ENCODE measurements at regions not wholly inside any gene's neighbourhood (a gene's known extent, or its start where the extent isn't known, plus 50 kb on each side); places are given as distances from the start of the nearest gene placed in this dataset.

DNA sequence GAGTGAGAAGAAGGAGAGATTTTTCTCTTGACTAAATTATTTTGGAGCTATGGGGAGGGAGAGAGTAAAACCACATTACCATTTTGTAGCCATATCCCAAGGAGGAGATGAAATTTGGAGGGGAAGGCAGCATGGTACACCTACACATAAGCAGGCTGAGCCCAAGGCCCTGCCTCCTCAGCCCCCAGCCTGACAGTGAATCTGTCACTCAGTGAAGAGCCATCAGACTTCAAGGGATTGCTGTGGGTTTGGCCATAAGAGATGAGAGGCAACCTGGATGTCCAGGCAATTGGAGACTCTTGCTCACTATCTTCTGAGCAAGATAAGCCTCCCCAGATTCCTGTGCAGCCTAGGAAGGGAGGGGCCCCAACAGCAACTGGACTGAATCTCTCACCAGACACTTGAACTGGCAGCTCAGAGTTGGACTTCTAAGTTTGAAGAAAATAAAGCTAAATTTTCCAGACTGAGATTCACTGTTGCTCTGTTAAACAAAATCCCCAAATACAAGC is 216.6 kb downstream of the SEMA6A start:
- TF ChIP-seq, protein P1, sequence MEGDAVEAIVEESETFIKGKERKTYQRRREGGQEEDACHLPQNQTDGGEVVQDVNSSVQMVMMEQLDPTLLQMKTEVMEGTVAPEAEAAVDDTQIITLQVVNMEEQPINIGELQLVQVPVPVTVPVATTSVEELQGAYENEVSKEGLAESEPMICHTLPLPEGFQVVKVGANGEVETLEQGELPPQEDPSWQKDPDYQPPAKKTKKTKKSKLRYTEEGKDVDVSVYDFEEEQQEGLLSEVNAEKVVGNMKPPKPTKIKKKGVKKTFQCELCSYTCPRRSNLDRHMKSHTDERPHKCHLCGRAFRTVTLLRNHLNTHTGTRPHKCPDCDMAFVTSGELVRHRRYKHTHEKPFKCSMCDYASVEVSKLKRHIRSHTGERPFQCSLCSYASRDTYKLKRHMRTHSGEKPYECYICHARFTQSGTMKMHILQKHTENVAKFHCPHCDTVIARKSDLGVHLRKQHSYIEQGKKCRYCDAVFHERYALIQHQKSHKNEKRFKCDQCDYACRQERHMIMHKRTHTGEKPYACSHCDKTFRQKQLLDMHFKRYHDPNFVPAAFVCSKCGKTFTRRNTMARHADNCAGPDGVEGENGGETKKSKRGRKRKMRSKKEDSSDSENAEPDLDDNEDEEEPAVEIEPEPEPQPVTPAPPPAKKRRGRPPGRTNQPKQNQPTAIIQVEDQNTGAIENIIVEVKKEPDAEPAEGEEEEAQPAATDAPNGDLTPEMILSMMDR (conservative IDR thresholded peaks at IDR 0.05; ENCODE audit: low read depth, low read length), result no peak
- DNase-seq (ENCODE audit: low read depth), result no peak
- no peak overlapping the region for H3K4me3 ChIP-seq (ENCODE audit: low read depth, low read length)

DNA sequence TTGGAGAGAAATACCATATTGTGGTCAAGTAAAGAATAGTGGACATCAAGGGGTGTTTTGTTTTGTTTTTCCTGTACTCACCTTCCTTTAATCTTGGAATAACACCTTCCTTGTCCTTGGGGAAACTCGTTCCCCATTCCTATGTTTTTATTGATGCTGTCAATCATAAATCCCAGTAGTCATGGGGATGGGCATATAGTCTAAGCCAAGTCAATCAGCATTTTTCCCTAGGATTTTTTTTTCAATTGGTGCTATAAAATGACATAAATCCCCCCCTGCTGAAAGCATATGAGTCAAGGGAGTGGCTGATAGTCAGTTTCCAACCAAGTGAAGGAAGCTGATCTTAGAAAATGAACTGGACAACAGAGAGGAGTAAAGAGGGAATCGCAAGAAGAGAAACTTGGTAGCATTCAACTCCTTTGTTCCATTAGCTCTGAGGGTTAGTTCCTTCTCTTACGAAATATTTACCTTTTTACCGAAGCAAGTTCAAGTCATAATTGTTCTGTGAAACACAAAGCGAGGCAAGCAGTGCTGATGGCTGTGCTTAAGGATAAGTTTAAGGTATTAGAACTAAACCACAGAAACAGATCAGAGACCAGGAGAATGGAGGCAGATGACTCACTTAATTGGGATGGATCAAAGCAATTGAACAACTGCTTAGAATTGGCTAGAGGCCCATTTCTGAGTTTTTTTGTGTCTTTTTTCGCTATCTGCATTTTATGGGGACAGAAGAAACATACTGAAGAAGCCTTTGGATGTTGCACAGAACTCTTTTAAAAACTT is 218.6 kb downstream of the SEMA6A start:
- no peak for DNase-seq (ENCODE audit: low read depth)
- no peak overlapping the region for H3K4me3 ChIP-seq (ENCODE audit: low read depth, low read length)
- TF ChIP-seq, protein P1 (conservative IDR thresholded peaks at IDR 0.05; ENCODE audit: low read depth, low read length), result no peak

DNA sequence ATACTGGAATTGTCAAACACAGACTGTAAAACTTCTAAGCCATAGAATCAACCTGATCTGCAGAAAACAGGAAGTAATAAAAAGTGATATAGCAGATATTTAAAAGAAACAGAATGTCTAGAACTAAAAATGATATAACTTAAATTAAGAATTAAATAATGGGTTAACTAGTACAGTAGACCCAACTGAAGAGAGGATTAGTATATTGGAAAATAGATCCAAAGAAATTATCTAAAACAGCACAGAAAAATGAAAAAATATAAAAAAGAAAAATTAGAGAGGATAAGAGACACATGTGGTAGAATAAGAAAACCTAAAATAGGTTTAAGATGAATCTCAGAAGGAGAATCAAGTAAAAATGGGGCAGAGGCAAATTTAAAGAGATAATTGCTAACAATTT is 219.9 kb downstream of the SEMA6A start:
- TF ChIP-seq, protein P1 (conservative IDR thresholded peaks at IDR 0.05; ENCODE audit: low read depth, low read length), result no peak
- DNase-seq (ENCODE audit: low read depth), result no peak
- no peak overlapping the region for H3K4me3 ChIP-seq (ENCODE audit: low read depth, low read length)

DNA sequence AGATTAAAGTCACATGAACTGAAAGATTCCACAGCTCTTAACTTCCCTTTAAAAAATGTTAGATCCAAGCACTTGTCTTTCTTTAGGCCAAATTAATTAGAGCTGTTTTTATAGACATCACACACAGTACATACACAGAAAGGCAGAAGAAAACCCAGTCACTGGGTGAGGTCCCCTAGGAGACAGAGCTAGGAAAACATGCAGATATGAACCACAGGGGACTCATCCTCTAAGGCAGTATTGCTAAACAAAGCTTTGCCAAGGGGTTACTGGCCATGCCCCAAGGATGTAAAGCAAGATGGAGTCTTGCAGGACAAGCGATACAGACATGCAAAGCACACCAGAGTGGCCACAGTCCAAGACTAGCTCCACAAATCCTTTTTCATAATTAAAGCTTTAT is 227.0 kb downstream of the SEMA6A start:
- H3K4me3 ChIP-seq (ENCODE audit: low read depth, low read length), result no peak overlapping the region
- TF ChIP-seq, protein P1 (conservative IDR thresholded peaks at IDR 0.05; ENCODE audit: low read depth, low read length), result no peak
- no peak for DNase-seq (ENCODE audit: low read depth)

DNA sequence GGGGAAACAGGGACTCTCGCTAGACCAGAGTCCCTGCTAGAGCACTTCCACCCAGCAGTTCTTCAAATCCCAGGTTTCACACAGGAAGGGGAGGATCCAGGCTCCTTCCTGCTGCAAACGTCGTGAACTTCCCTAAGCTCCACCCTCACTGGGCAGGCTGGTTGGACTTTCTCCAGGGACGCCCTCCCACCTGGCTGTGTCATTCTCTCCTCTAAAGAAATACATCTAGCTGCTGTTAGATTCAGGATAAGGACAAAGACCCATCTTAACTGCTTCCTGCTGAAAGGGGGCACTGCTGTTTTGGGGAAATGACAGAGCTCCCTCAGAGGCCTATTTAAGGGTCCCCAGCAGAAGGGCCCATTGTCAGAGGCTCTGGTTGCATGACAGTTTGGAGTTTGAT is 230.7 kb downstream of the SEMA6A start:
- TF ChIP-seq, protein P1 (conservative IDR thresholded peaks at IDR 0.05; ENCODE audit: low read depth, low read length), result no peak
- no peak overlapping the region for H3K4me3 ChIP-seq (ENCODE audit: low read depth, low read length)
- DNase-seq (ENCODE audit: low read depth), result no peak
